ENCODE measurements at regions not wholly inside any gene's neighbourhood (a gene's known extent, or its start where the extent isn't known, plus 50 kb on each side); places are given as distances from the start of the nearest gene placed in this dataset.

DNA sequence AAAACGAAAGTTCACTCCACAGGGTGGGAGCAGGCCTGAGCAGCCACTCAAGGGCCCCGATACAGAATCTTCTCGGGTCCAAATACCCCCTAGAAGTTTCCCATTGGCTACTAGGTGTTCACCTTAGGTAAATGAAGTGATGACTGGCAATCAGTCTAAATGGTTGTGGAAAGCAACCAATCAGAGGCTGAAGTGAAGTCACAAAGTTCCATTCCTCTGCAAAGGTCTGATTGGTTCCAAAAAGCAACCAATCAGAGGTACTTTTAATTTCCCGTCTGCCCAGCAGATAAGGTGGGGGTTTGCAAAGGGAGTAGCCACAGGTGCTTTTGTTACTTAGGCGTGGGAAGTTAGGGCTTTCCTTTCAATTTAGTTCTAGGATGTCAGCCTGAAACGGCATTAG is 58.2 kb upstream of the NKAP start:
- TF ChIP-seq, protein P1, sequence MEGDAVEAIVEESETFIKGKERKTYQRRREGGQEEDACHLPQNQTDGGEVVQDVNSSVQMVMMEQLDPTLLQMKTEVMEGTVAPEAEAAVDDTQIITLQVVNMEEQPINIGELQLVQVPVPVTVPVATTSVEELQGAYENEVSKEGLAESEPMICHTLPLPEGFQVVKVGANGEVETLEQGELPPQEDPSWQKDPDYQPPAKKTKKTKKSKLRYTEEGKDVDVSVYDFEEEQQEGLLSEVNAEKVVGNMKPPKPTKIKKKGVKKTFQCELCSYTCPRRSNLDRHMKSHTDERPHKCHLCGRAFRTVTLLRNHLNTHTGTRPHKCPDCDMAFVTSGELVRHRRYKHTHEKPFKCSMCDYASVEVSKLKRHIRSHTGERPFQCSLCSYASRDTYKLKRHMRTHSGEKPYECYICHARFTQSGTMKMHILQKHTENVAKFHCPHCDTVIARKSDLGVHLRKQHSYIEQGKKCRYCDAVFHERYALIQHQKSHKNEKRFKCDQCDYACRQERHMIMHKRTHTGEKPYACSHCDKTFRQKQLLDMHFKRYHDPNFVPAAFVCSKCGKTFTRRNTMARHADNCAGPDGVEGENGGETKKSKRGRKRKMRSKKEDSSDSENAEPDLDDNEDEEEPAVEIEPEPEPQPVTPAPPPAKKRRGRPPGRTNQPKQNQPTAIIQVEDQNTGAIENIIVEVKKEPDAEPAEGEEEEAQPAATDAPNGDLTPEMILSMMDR (IDR thresholded peaks at IDR 0.05): no peak
- TF ChIP-seq EZH2 (IDR thresholded peaks at IDR 0.05; ENCODE audit: borderline replicate concordance, insufficient read depth, low read depth, low read length, poor library complexity, severe bottlenecking): no peak

Measured in B cell (primary cell).